ENCODE measurements at regions not wholly inside any gene's neighbourhood (a gene's known extent, or its start where the extent isn't known, plus 50 kb on each side); places are given as distances from the start of the nearest gene placed in this dataset.

DNA sequence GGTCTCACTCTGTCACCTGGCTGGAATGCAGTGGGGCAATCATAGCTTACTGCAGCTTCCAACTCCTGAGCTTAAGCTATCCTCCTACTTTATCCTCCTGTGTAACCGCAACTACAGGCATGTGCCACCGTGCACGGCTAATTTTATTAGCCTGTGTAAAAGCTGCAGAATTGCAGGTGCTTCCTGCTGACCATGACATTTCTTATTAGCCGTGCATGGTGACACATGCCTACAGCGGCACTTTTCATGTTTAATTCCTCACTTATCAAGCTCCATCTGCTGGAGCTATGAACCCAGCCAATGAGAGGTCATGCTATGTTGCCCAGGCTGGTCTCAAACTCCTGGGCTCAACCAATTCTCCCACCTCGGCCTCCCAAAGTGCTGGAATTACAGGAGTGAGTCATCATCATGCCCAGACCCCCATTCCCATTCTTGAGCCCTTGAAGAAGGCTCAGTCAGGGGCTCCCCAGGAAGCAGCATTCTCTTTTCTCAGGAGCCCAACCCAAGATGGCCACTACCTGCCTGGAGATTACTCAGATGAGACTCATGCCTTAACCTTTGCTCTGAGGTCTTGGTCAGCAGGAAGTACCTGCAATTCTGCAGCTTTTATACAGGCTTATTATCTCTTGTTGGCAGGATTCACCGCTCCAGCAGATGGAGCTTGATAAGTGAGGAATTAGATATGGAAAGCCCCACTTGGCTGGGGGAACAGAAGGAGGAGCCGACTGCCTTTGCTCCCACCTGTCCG is 503.2 kb downstream of the MED13L start:
- TF ChIP-seq, protein P1, sequence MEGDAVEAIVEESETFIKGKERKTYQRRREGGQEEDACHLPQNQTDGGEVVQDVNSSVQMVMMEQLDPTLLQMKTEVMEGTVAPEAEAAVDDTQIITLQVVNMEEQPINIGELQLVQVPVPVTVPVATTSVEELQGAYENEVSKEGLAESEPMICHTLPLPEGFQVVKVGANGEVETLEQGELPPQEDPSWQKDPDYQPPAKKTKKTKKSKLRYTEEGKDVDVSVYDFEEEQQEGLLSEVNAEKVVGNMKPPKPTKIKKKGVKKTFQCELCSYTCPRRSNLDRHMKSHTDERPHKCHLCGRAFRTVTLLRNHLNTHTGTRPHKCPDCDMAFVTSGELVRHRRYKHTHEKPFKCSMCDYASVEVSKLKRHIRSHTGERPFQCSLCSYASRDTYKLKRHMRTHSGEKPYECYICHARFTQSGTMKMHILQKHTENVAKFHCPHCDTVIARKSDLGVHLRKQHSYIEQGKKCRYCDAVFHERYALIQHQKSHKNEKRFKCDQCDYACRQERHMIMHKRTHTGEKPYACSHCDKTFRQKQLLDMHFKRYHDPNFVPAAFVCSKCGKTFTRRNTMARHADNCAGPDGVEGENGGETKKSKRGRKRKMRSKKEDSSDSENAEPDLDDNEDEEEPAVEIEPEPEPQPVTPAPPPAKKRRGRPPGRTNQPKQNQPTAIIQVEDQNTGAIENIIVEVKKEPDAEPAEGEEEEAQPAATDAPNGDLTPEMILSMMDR (IDR thresholded peaks at IDR 0.05; ENCODE audit: poor library complexity): no peak
- TF ChIP-seq EZH2 (IDR thresholded peaks at IDR 0.05; ENCODE audit: borderline replicate concordance): no peak

All from hepatocyte (in vitro differentiated cells).